A549 (cell line): ENCODE measurements at regions not wholly inside any gene's neighbourhood (a gene's known extent, or its start where the extent isn't known, plus 50 kb on each side); places are given as distances from the start of the nearest gene placed in this dataset.

Experiments
- ATAC-seq, 2 experiments: fragments of 200-7000 bp in 1 of 2; fragments of >200 bp in 1 of 2; cut with Nextera tagmentation in 1 of 2; cut with Tn5 transposase in 1 of 2; 3 replicates each; pipeline versions ENCODE4 v1.8.0 to v1.9.1; 2018 to 2020; ENCODE audit warnings: mild to moderate bottlenecking in 1 of 2, moderate library complexity in 1 of 2
- CTCF ChIA-PET: fragments of 300-600 bp; sonication (Branson Sonifier 250); formaldehyde crosslinking; extraction: SDS; loops from one replicate; lab custom pipeline; 2021; ENCODE audit warnings: antibody characterized with exemption, inconsistent platforms; lab: Yijun Ruan, JAX
- POLR2A ChIA-PET: fragments of 350-600 bp; formaldehyde crosslinking; extraction: SDS; loops from one replicate; lab custom pipeline; 2021; ENCODE audit warnings: antibody characterized with exemption, inconsistent platforms; lab: Yijun Ruan, JAX
- DNase-seq, 2 experiments: peaks; one replicate each; pipeline versions ENCODE4 v3.0.0 to v3.0.0-alpha.2; 2011 to 2016; ENCODE audit warnings: low read depth in 1 of 2, low spot score in 1 of 2
- FAIRE-seq: peaks from 2 replicates; lab custom pipeline; 2011; peaks lifted over from hg19 to GRCh38; lab: Jason Lieb, UNC
- H3K27ac ChIP-seq, 2 experiments: fragments of >200 bp; sonication (Bioruptor Twin); formaldehyde crosslinking; 3 replicates each; pipeline ENCODE4 v1.5.1; 2016 to 2017
- H3K4me1 ChIP-seq: fragments of >200 bp; sonication (Bioruptor Twin); formaldehyde crosslinking; 3 replicates; pipeline ENCODE4 v1.6.1; 2016
- H3K4me2 ChIP-seq: fragments of >200 bp; sonication (Bioruptor Twin); formaldehyde crosslinking; 3 replicates; pipeline ENCODE4 v1.6.1; 2016
- H3K4me3 ChIP-seq: fragments of >200 bp; sonication (Bioruptor Twin); formaldehyde crosslinking; 3 replicates; pipeline ENCODE4 v1.5.1; 2016
- H3K9me3 ChIP-seq: fragments of >200 bp; sonication (Bioruptor Twin); formaldehyde crosslinking; 3 replicates; pipeline ENCODE4 v1.6.1; 2016
- BHLHE40 ChIP-seq: IDR thresholded peaks from 2 replicates; pipeline ENCODE4 v1.6.1; 2012; ENCODE audit warnings: low read depth, low read length, inconsistent platforms
- CBX2 ChIP-seq: fragments of 200-600 bp; sonication (generic); IDR thresholded peaks from 2 replicates; pipeline ENCODE4 v1.6.1; 2016; ENCODE audit warnings: low read depth, mild to moderate bottlenecking, borderline replicate concordance
- CBX8 ChIP-seq: fragments of 200-600 bp; sonication (generic); IDR thresholded peaks from 2 replicates; pipeline ENCODE4 v1.6.1; 2016
- CHD4 ChIP-seq: fragments of 200-600 bp; sonication (generic); IDR thresholded peaks from 2 replicates; pipeline ENCODE4 v1.6.1; 2016; ENCODE audit warnings: antibody characterized with exemption, mild to moderate bottlenecking, borderline replicate concordance
- EHF ChIP-seq: fragments of 250-450 bp; sonication (Bioruptor Pico); IDR thresholded peaks from 2 replicates; pipeline ENCODE4 v1.5.0; 2020; ENCODE audit warnings: mild to moderate bottlenecking
- EHMT2 ChIP-seq: fragments of 200-600 bp; sonication (generic); IDR thresholded peaks from 2 replicates; pipeline ENCODE4 v1.6.1; 2016; ENCODE audit warnings: antibody characterized with exemption, low read depth, mild to moderate bottlenecking, moderate library complexity
- ESRRA ChIP-seq: fragments of 150-350 bp; IDR thresholded peaks from 2 replicates; pipeline ENCODE4 v1.6.1; 2014; ENCODE audit warnings: mild to moderate bottlenecking, low read length, borderline replicate concordance
- FOSB ChIP-seq: fragments of 250-450 bp; sonication (Bioruptor Pico); IDR thresholded peaks from 2 replicates; pipeline ENCODE4 v1.5.0; 2020; ENCODE audit warnings: mild to moderate bottlenecking, moderate library complexity
- FOSL2 ChIP-seq, 2 experiments: fragments of 450-650 bp in 1 of 2; fragments of >200 bp in 1 of 2; sonication (Bioruptor Twin) in 1 of 2; formaldehyde crosslinking; IDR thresholded peaks; 2 replicates each; pipeline versions ENCODE4 v1.5.0 to v1.6.1; 2016 to 2020; ENCODE audit warnings: mild to moderate bottlenecking in 1 of 2, moderate library complexity in 1 of 2
- HES2 ChIP-seq: fragments of >200 bp; sonication (Bioruptor Twin); formaldehyde crosslinking; IDR thresholded peaks from 2 replicates; pipeline ENCODE4 v1.6.1; 2016
- HOXA7 ChIP-seq: fragments of 250-450 bp; sonication (Bioruptor Pico); IDR thresholded peaks from 2 replicates; pipeline ENCODE4 v1.5.0; 2020; ENCODE audit warnings: mild to moderate bottlenecking, moderate library complexity
- HOXB5 ChIP-seq: fragments of 250-450 bp; sonication (Bioruptor Pico); IDR thresholded peaks from 2 replicates; pipeline ENCODE4 v1.5.0; 2020; ENCODE audit warnings: mild to moderate bottlenecking, moderate library complexity
- KDM1A ChIP-seq: fragments of 200-600 bp; sonication (generic); IDR thresholded peaks from 2 replicates; pipeline ENCODE4 v1.6.1; 2016; ENCODE audit warnings: low read depth, mild to moderate bottlenecking
- MAFK ChIP-seq: fragments of 450-650 bp; IDR thresholded peaks from 2 replicates; pipeline ENCODE4 v1.6.1; 2014; ENCODE audit not compliant: partially characterized antibody
- MAZ ChIP-seq: fragments of 150-350 bp; IDR thresholded peaks from 2 replicates; pipeline ENCODE4 v1.6.1; 2014; ENCODE audit warnings: antibody characterized with exemption, low read depth, low read length, borderline replicate concordance
- NFE2L2 ChIP-seq: fragments of 150-350 bp; conservative IDR thresholded peaks from 2 replicates; pipeline ENCODE4 v1.6.1; 2014; ENCODE audit warnings: low read length
- NPAS2 ChIP-seq: fragments of 250-450 bp; sonication (Bioruptor Pico); IDR thresholded peaks from 2 replicates; pipeline ENCODE4 v1.8.0; 2022; ENCODE audit warnings: mild to moderate bottlenecking, moderate library complexity, borderline replicate concordance
- POLR2A ChIP-seq: IDR thresholded peaks from 2 replicates; pipeline ENCODE4 v1.6.1; 2012; ENCODE audit warnings: mild to moderate bottlenecking, low read length
- RARB ChIP-seq: fragments of 250-450 bp; sonication (Bioruptor Pico); IDR thresholded peaks from 2 replicates; pipeline ENCODE4 v1.8.0; 2021; ENCODE audit warnings: mild to moderate bottlenecking, moderate library complexity
- RNF2 ChIP-seq: fragments of 200-600 bp; sonication (generic); IDR thresholded peaks from 2 replicates; pipeline ENCODE4 v1.6.1; 2016; ENCODE audit warnings: low read depth, mild to moderate bottlenecking, antibody characterized with exemption, moderate library complexity, borderline replicate concordance
- WGBS: methylation state at CpG from one replicate; pipeline ENCODE4 v1.1.6; 2017; ENCODE audit errors: missing lambda C conversion rate; 5-methylcytosine and 5-hydroxymethylcytosine counted together
- TF ChIP-seq, protein P1 (sequence below): IDR thresholded peaks from 2 replicates; pipeline ENCODE4 v1.6.1; 2012
- TF ChIP-seq, protein P2 (sequence below): fragments of 450-650 bp; IDR thresholded peaks from 2 replicates; pipeline ENCODE4 v1.6.1; 2014; ENCODE audit warnings: antibody characterized with exemption
- TF ChIP-seq, protein P3 (sequence below): IDR thresholded peaks from 2 replicates; pipeline ENCODE4 v1.6.1; 2012
- TF ChIP-seq, protein P4 (sequence below): fragments of >200 bp; sonication (Bioruptor Twin); formaldehyde crosslinking; IDR thresholded peaks from 3 replicates; pipeline ENCODE4 v1.6.1; 2016
- TF ChIP-seq, protein P5 (sequence below): IDR thresholded peaks from 2 replicates; pipeline ENCODE4 v1.6.1; 2012; ENCODE audit warnings: low read depth, borderline replicate concordance
- TF ChIP-seq, protein P6 (sequence below): fragments of >200 bp; sonication (Bioruptor Twin); formaldehyde crosslinking; IDR thresholded peaks from 3 replicates; pipeline ENCODE4 v1.5.1; 2016
- TF ChIP-seq, protein P7 (sequence below): fragments of 250-450 bp; sonication (Bioruptor Pico); IDR thresholded peaks from 2 replicates; pipeline ENCODE4 v1.5.0; 2020; ENCODE audit warnings: low read depth, mild to moderate bottlenecking, moderate library complexity

DNA sequence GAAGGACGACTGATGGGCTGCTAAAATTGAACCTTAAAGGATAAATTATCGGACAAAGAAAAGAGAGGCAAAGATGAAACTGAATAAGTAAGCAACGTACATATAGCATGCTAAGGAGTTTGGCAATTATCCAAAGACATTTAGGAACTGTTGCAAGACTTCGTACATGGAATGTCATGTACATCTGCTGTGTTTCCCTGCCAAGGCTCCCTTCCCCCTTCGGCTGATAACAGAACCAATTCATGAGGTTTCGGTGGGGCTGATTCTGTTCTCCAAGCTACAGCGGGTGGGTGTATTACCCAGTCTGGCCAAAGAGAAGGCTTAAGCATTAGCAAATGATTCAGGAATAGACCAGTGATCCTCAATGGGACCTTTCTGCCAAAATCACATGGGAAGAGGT, 190.9 kb upstream of the FREM1 start:
- no peaks in the 10 kb centered on the region for H3K4me1 ChIP-seq
- POLR2A ChIA-PET, result no interaction called here
- ATAC-seq (no peak), DNase-seq (no peak), FAIRE-seq (no peak)
- TF ChIP-seq FOSL2 (IDR thresholded peaks at IDR 0.05), result no peak
- TF ChIP-seq FOSL2 (CRISPR knock-in tag; IDR thresholded peaks at IDR 0.05), result no peak
- TF ChIP-seq BHLHE40, result no peak
- no peak for TF ChIP-seq RNF2
- no peak for TF ChIP-seq HOXA7 (CRISPR knock-in tag)
- no peak for TF ChIP-seq HES2
- no peak for TF ChIP-seq MAFK
- TF ChIP-seq, protein P1, sequence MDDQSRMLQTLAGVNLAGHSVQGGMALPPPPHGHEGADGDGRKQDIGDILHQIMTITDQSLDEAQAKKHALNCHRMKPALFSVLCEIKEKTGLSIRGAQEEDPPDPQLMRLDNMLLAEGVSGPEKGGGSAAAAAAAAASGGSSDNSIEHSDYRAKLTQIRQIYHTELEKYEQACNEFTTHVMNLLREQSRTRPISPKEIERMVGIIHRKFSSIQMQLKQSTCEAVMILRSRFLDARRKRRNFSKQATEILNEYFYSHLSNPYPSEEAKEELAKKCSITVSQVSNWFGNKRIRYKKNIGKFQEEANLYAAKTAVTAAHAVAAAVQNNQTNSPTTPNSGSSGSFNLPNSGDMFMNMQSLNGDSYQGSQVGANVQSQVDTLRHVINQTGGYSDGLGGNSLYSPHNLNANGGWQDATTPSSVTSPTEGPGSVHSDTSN, result no peak
- TF ChIP-seq, protein P2, sequence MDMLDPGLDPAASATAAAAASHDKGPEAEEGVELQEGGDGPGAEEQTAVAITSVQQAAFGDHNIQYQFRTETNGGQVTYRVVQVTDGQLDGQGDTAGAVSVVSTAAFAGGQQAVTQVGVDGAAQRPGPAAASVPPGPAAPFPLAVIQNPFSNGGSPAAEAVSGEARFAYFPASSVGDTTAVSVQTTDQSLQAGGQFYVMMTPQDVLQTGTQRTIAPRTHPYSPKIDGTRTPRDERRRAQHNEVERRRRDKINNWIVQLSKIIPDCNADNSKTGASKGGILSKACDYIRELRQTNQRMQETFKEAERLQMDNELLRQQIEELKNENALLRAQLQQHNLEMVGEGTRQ, result no peak
- no peak for TF ChIP-seq POLR2A
- TF ChIP-seq ESRRA, result no peak
- TF ChIP-seq, protein P3, sequence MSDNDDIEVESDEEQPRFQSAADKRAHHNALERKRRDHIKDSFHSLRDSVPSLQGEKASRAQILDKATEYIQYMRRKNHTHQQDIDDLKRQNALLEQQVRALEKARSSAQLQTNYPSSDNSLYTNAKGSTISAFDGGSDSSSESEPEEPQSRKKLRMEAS, result no peak
- TF ChIP-seq NFE2L2, result no peak
- TF ChIP-seq CBX8, result no peak
- TF ChIP-seq HOXB5, result no peak
- TF ChIP-seq KDM1A, result no peak
- TF ChIP-seq, protein P4, sequence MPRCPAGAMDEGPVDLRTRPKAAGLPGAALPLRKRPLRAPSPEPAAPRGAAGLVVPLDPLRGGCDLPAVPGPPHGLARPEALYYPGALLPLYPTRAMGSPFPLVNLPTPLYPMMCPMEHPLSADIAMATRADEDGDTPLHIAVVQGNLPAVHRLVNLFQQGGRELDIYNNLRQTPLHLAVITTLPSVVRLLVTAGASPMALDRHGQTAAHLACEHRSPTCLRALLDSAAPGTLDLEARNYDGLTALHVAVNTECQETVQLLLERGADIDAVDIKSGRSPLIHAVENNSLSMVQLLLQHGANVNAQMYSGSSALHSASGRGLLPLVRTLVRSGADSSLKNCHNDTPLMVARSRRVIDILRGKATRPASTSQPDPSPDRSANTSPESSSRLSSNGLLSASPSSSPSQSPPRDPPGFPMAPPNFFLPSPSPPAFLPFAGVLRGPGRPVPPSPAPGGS, result no peak
- TF ChIP-seq CBX2, result no peak
- TF ChIP-seq NPAS2 (CRISPR knock-in tag), result no peak
- CTCF ChIA-PET, result no interaction called here
- no peak overlapping the region for H3K4me3 ChIP-seq
- no peaks in the 10 kb centered on the region for H3K9me3 ChIP-seq
- WGBS, result 38% methylated on average over 7 of the region's 7 CpGs
- H3K27ac ChIP-seq, result no peak overlapping the region
- no peak overlapping the region for H3K4me2 ChIP-seq

- Histone ChIP-seq H3K9me3 (no peaks in the 10 kb centered on the region), H3K4me1 (no peaks in the 10 kb centered on the region), H3K27ac (no peak overlapping the region), H3K4me3 (no peak overlapping the region), H3K4me2 (no peak overlapping the region)
- POLR2A ChIA-PET, result no interaction called here
- CTCF ChIA-PET, result interaction anchor here (1.6 kb wide), 1 partner anchor 14 kb away, joined by 6 read pairs; no protein-coding TSS in a partner anchor
- no peak for DNase-seq
- no peak for ATAC-seq
- no peak for TF ChIP-seq RARB (CRISPR knock-in tag)
- TF ChIP-seq FOSL2 (IDR thresholded peaks at IDR 0.05), result no peak
- TF ChIP-seq FOSL2 (CRISPR knock-in tag; IDR thresholded peaks at IDR 0.05), result no peak
- TF ChIP-seq, protein P5, sequence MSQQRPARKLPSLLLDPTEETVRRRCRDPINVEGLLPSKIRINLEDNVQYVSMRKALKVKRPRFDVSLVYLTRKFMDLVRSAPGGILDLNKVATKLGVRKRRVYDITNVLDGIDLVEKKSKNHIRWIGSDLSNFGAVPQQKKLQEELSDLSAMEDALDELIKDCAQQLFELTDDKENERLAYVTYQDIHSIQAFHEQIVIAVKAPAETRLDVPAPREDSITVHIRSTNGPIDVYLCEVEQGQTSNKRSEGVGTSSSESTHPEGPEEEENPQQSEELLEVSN, result no peak
- WGBS, result 3% methylated on average over 2 of the region's 2 CpGs
- FAIRE-seq, result no peak
These were observed 190.3 kb upstream of the FREM1 start for GRCh38 chr9:15100571-15100970.

- Histone ChIP-seq H3K4me3 (no peak overlapping the region), H3K27ac (no peak overlapping the region), H3K4me1 (no peaks in the 10 kb centered on the region), H3K4me2 (no peak overlapping the region), H3K9me3 (no peaks in the 10 kb centered on the region; the same call in 2 of the 3 replicates)
- CTCF ChIA-PET, result no interaction called here
- 19% methylated on average over 2 of the region's 2 CpGs for WGBS
- POLR2A ChIA-PET, result no interaction called here
- ATAC-seq (peak; percentile 53 to 71; a peak in 4 of 6 replicates), DNase-seq (no peak), FAIRE-seq (peak; percentile 7)
- no peak for TF ChIP-seq CHD4
- TF ChIP-seq, protein P1, result no peak
- TF ChIP-seq EHMT2, result no peak
- TF ChIP-seq CBX8, result no peak
- TF ChIP-seq, protein P6, sequence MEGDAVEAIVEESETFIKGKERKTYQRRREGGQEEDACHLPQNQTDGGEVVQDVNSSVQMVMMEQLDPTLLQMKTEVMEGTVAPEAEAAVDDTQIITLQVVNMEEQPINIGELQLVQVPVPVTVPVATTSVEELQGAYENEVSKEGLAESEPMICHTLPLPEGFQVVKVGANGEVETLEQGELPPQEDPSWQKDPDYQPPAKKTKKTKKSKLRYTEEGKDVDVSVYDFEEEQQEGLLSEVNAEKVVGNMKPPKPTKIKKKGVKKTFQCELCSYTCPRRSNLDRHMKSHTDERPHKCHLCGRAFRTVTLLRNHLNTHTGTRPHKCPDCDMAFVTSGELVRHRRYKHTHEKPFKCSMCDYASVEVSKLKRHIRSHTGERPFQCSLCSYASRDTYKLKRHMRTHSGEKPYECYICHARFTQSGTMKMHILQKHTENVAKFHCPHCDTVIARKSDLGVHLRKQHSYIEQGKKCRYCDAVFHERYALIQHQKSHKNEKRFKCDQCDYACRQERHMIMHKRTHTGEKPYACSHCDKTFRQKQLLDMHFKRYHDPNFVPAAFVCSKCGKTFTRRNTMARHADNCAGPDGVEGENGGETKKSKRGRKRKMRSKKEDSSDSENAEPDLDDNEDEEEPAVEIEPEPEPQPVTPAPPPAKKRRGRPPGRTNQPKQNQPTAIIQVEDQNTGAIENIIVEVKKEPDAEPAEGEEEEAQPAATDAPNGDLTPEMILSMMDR, result no peak
- no peak for TF ChIP-seq CBX2
- no peak for TF ChIP-seq POLR2A
- TF ChIP-seq, protein P7, sequence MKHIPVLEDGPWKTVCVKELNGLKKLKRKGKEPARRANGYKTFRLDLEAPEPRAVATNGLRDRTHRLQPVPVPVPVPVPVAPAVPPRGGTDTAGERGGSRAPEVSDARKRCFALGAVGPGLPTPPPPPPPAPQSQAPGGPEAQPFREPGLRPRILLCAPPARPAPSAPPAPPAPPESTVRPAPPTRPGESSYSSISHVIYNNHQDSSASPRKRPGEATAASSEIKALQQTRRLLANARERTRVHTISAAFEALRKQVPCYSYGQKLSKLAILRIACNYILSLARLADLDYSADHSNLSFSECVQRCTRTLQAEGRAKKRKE, result no peak
- TF ChIP-seq MAFK, result no peak
- no peak for TF ChIP-seq FOSB (CRISPR knock-in tag)
- TF ChIP-seq MAZ, result no peak
- TF ChIP-seq EHF (CRISPR knock-in tag), result no peak
These were observed 186.7 kb upstream of the FREM1 start for GRCh38 chr9:15096972-15097371.
